Transverse colon (tissue), 4 donors: ENCODE measurements at regions not wholly inside any gene's neighbourhood (a gene's known extent, or its start where the extent isn't known, plus 50 kb on each side); places are given as distances from the start of the nearest gene placed in this dataset.

ENCODE experiments used
- DNase-seq: peaks from one replicate; pipeline ENCODE4 v3.0.0-alpha.2; 2019
- H3K27ac ChIP-seq, 4 donors: fragments of 200-600 bp; sonication (generic); 2 replicates each; pipeline ENCODE4 v1.5.1; 2016 to 2018; ENCODE audit warnings: inconsistent platforms in 4 of 4
- H3K27me3 ChIP-seq: fragments of 200-600 bp; sonication (generic); 2 replicates; pipeline ENCODE4 v1.5.1; 2017; ENCODE audit warnings: inconsistent platforms
- H3K36me3 ChIP-seq, 4 donors: fragments of 200-600 bp; sonication (generic); 2 replicates each; pipeline ENCODE4 v1.5.1; 2017 to 2019; ENCODE audit warnings: inconsistent platforms in 4 of 4
- H3K4me1 ChIP-seq, 4 donors: fragments of 200-600 bp; sonication (generic); 2 replicates each; pipeline ENCODE4 v1.5.1; 2017 to 2020; ENCODE audit warnings: inconsistent platforms in 4 of 4
- H3K4me3 ChIP-seq, 4 donors: fragments of 200-600 bp; sonication (generic); 1 replicate in 1 of 4; 2 replicates in 3 of 4; pipeline versions ENCODE4 v1.5.1 to v1.6.1; 2017 to 2019; ENCODE audit warnings: inconsistent platforms in 4 of 4
- H3K9me3 ChIP-seq, 2 donors: fragments of 200-600 bp; sonication (generic); 2 replicates each; pipeline ENCODE4 v1.5.1; 2017 to 2019; ENCODE audit warnings: inconsistent platforms in 2 of 2
- EP300 ChIP-seq: sonication (generic); formaldehyde crosslinking; IDR thresholded peaks from one replicate; pipeline ENCODE4 v1.6.1; 2017; ENCODE audit warnings: antibody characterized with exemption, low read depth
- POLR2A ChIP-seq: fragments of 450-650 bp; IDR thresholded peaks from one replicate; pipeline ENCODE4 v1.6.1; 2016; ENCODE audit warnings: antibody characterized with exemption, mild to moderate bottlenecking, moderate library complexity
- POLR2AphosphoS5 ChIP-seq, 3 donors: sonication (generic); formaldehyde crosslinking; IDR thresholded peaks; one replicate each; pipeline ENCODE4 v1.6.1; 2016; ENCODE audit warnings: antibody characterized with exemption in 3 of 3
- WGBS, 2 donors: methylation state at CpG; one replicate each; pipeline ENCODE4 v1.1.5; 2018; ENCODE audit warnings: low coverage in 1 of 2; 5-methylcytosine and 5-hydroxymethylcytosine counted together
- in situ Hi-C, 4 donors: fragments of 200-750 bp; cut with MboI; loops; one replicate each; pipeline versions ENCODE4 v1.15.0 to v1.15.1; 2017; ENCODE audit warnings: low sequenced_read_pairs in 3 of 4, low pct_ligation_motif_present in 1 of 4, low pct_unique_long_range_greater_than_20kb in 1 of 4
- intact Hi-C: fragments of 100-400 bp; cut with DNase I; formaldehyde crosslinking; loops from one replicate; pipeline ENCODE4 v1.15.1; 2023; ENCODE audit warnings: low total_unique reads
- TF ChIP-seq, protein P1 (sequence below), 5 experiments: fragments of 200-600 bp in 3 of 5; fragments of 450-650 bp in 2 of 5; sonication (generic) in 3 of 5; IDR thresholded peaks; 1 replicate in 2 of 5; 2 replicates in 3 of 5; pipeline ENCODE4 v1.5.1; 2016 to 2017; ENCODE audit warnings: antibody characterized with exemption in 5 of 5, inconsistent platforms in 3 of 5, mild to moderate bottlenecking in 2 of 5, moderate library complexity in 1 of 5

DNA sequence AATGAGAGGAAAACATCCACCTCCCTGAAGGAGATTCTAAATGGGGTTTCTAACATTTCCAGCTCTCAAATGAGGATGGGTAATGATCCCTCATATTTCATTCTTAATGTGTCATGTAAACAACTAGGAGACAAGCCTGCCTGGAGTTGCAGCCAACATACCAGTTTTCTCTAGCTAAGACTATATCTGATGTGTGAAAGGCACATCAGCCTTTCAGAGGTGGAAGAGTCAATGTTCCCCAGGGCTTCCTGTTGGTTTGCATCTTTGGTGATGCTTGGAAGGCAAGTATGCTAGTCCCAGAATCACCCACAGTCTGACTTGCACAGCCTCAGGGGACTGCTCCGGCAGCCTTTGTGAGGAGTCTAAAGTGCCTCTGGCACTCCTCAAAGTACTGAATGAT is 921.2 kb downstream of the SQOR start:
- Histone ChIP-seq H3K4me3 (no peak overlapping the region), H3K4me1 (peaks cover 0 to 5% (median 0%) of the 10 kb centered on the region in 4 donors), H3K36me3 (no peaks in the 10 kb centered on the region), H3K9me3 (no peaks in the 10 kb centered on the region), H3K27me3 (no peaks in the 10 kb centered on the region), H3K27ac (no peak overlapping the region)
- intact Hi-C loops (no loop called here), in situ Hi-C loops (no loop called here)
- WGBS, 2 donors = 86% methylated on average over 1 of the region's 1 CpG; no CpG with 5 or more reads in 1 of the 2 donors
- DNase-seq = no peak
- TF ChIP-seq, protein P1, sequence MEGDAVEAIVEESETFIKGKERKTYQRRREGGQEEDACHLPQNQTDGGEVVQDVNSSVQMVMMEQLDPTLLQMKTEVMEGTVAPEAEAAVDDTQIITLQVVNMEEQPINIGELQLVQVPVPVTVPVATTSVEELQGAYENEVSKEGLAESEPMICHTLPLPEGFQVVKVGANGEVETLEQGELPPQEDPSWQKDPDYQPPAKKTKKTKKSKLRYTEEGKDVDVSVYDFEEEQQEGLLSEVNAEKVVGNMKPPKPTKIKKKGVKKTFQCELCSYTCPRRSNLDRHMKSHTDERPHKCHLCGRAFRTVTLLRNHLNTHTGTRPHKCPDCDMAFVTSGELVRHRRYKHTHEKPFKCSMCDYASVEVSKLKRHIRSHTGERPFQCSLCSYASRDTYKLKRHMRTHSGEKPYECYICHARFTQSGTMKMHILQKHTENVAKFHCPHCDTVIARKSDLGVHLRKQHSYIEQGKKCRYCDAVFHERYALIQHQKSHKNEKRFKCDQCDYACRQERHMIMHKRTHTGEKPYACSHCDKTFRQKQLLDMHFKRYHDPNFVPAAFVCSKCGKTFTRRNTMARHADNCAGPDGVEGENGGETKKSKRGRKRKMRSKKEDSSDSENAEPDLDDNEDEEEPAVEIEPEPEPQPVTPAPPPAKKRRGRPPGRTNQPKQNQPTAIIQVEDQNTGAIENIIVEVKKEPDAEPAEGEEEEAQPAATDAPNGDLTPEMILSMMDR (IDR thresholded peaks at IDR 0.05) = no peak
- TF ChIP-seq POLR2A (no peak), POLR2AphosphoS5 (IDR thresholded peaks at IDR 0.05) (no peak), EP300 (no peak)

DNA sequence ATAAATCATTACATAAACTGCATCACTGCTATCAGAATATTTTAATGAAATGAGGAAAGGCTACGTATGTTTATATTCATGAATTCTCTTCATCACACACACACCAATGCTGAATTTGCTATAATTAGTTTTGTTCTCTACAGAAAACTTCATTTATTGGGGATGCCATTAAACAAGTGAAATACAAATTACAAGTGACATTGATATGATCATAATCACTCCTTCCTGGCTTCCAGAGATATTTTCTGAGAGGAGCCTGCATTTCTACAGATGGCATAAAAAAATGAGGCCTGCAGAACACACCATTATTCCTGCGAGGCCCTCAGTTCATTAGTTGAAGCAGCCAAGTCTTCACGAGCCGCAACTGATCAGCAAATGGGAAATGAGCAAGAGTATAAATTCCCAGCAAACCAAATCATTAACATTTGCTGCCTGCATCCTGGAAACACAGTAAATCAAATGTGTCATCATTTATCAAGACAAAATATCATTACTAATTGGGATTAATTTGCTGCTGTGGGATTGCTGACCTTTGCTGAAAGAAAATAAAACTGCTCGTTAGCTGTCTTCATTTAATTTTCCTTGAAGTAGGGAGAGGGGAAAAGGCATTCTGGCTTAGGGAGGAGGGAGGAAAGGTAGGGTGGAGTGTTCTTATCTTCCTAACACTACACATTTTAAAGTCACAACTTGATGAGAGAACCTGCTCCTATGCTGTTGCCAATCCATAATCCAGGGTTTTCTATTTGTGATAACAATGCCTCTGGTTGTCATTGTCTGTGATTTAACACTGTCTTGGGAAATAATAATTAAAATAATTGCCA is 921.9 kb downstream of the SQOR start:
- no peaks in the 10 kb centered on the region for H3K27me3 ChIP-seq
- peaks cover 0 to 5% (median 0%) of the 10 kb centered on the region in 4 donors for H3K4me1 ChIP-seq
- no peak overlapping the region for H3K4me3 ChIP-seq
- in situ Hi-C loops = no loop called here
- H3K27ac ChIP-seq = no peak overlapping the region
- TF ChIP-seq, protein P1 (IDR thresholded peaks at IDR 0.05) = no peak
- TF ChIP-seq POLR2A (no peak), POLR2AphosphoS5 (IDR thresholded peaks at IDR 0.05) (no peak), EP300 (no peak)
- H3K36me3 ChIP-seq = no peaks in the 10 kb centered on the region
- no peak for DNase-seq
- 74 to 89% methylated on average over 5 of the region's 5 CpGs for WGBS, 2 donors
- peaks cover 0 to 2% of the 10 kb centered on the region in 2 donors for H3K9me3 ChIP-seq
- intact Hi-C loops = no loop called here

DNA sequence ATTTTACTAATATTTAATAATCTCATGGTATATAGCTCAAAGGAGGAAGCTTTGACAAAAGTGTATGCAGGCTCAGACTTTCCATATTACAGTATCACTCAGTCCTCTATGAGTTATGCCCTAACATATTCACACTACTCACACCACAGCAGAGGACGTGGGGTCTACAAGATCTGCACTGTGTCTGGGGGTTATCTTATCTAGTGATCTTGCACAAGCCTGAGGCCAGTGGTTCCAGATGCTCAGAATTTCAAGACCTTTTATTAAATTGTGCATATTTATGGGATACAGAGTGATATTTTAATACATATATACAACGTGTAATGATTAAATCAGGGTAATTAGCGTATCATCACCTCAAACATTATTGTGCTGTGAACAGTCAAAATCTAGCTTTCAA is 933.1 kb downstream of the SQOR start:
- Histone ChIP-seq H3K9me3 (no peaks in the 10 kb centered on the region), H3K27ac (no peak overlapping the region), H3K4me3 (no peak overlapping the region), H3K4me1 (no peaks in the 10 kb centered on the region), H3K36me3 (no peaks in the 10 kb centered on the region), H3K27me3 (no peaks in the 10 kb centered on the region)
- intact Hi-C loops (loop anchor here (5.0 kb wide), 1 partner anchor 214 kb away; no protein-coding TSS in a partner anchor), in situ Hi-C loops (no loop called here)
- WGBS, 2 donors = 83 to 90% methylated on average over 2 to 3 of the region's 3 CpGs
- no peak for TF ChIP-seq EP300
- TF ChIP-seq, protein P1 (IDR thresholded peaks at IDR 0.05) = no peak
- TF ChIP-seq POLR2AphosphoS5 (IDR thresholded peaks at IDR 0.05) = no peak
- no peak for TF ChIP-seq POLR2A
- no peak for DNase-seq

DNA sequence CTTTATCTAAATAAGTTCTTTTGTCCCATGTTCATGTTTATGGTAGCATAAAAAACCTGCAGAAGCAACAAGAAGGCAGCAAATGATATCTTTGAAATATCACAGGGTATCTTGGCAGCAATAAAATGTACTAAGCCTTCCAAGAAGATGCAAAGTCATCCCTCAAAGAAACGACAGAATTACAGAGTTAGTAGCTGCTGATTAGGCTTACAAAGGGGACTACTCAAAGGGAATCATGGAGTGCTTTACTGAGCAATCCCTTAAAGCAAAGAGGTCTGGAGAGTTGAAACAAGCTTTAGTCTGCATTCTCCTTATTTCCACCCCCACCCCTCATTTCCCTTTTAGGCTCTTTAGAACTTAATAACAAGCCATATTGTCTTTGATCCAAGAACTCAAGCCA is 935.0 kb downstream of the SQOR start:
- intact Hi-C loops (loop anchor here (5.0 kb wide), 1 partner anchor 213 kb away; no protein-coding TSS in a partner anchor), in situ Hi-C loops (no loop called here)
- H3K27ac ChIP-seq = no peak overlapping the region
- H3K27me3 ChIP-seq = no peaks in the 10 kb centered on the region
- no peak for DNase-seq
- H3K9me3 ChIP-seq = no peaks in the 10 kb centered on the region
- H3K36me3 ChIP-seq = no peaks in the 10 kb centered on the region
- H3K4me1 ChIP-seq = no peaks in the 10 kb centered on the region
- TF ChIP-seq POLR2AphosphoS5 (IDR thresholded peaks at IDR 0.05) (no peak), POLR2A (no peak), EP300 (no peak)
- TF ChIP-seq, protein P1 (IDR thresholded peaks at IDR 0.05) = no peak
- WGBS, 2 donors = 3 to 20% methylated on average over 1 of the region's 1 CpG
- no peak overlapping the region for H3K4me3 ChIP-seq
